ENCODE measurements at regions not wholly inside any gene's neighbourhood (a gene's known extent, or its start where the extent isn't known, plus 50 kb on each side); places are given as distances from the start of the nearest gene placed in this dataset.

DNA sequence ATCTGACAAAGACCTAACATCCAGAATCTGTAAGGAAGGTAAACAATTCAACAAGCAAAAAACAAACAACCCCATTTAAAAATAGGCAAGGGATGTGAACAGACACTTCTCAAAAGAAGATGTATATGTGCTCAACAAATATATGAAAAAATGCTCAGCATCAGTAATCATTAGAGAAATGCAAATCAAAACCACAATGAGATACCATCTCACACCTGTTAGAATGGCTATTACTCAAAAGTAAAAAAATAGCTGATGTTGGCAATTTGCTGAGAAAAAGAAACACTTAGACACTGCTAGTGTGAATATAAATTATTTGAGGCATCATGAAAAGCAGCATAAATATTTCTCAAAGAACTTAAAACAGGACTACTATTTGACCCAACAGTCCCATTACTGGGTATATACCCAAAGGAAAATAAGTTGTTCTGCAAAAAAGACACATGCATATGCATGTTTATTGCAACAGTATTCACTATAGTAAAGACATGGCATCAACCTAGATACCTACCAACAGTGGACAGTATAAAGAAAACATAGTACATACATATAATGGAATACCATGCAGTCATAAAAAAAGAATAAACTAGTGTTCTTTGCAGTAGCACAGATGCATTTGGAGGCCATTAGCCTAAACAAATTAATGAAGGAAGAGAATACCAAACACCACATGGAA is 980.1 kb downstream of the KCNMA1 start:
- Mint-ChIP-seq H3K27ac (ENCODE audit: unreplicated experiment) (no peak overlapping the region), H3K36me3 (ENCODE audit: low read depth, unreplicated experiment) (no peaks in the 10 kb centered on the region), H3K9me3 (ENCODE audit: unreplicated experiment) (no peaks in the 10 kb centered on the region), H3K27me3 (ENCODE audit: low read depth, unreplicated experiment) (no peaks in the 10 kb centered on the region), H3K4me3 (ENCODE audit: unreplicated experiment) (no peak overlapping the region), H3K4me1 (ENCODE audit: low read depth, unreplicated experiment) (no peaks in the 10 kb centered on the region)
- no peaks in the 10 kb centered on the region for H3K79me2 ChIP-seq (ENCODE audit: insufficient read depth, low read length)
- no peak overlapping the region for H3K4me3 ChIP-seq (ENCODE audit: insufficient read depth, low read depth, low read length)
- H3K4me1 ChIP-seq (ENCODE audit: insufficient read depth, low read length): no peaks in the 10 kb centered on the region
- H2AFZ ChIP-seq (ENCODE audit: low read depth, low read length): no peak overlapping the region
- no peak for DNase-seq (ENCODE audit: low read depth)
- H3K36me3 ChIP-seq (ENCODE audit: insufficient read depth, low read length): no peaks in the 10 kb centered on the region
- no peaks in the 10 kb centered on the region for H3K27me3 ChIP-seq (ENCODE audit: insufficient read depth, low read length)
- FAIRE-seq: no peak
- no peak for TF ChIP-seq CTCF (IDR thresholded peaks at IDR 0.05; ENCODE audit: insufficient read depth, low read depth, low read length)
- TF ChIP-seq EZH2 (IDR thresholded peaks at IDR 0.05; ENCODE audit: insufficient read depth, low read length): no peak
- no peak overlapping the region for H3K9ac ChIP-seq (ENCODE audit: low read length)
- H4K20me1 ChIP-seq (ENCODE audit: insufficient read depth, low read length): no peaks in the 10 kb centered on the region
- no peak overlapping the region for H3K27ac ChIP-seq (ENCODE audit: low read depth, low read length)
- H3K4me2 ChIP-seq (ENCODE audit: low read length): no peak overlapping the region
- no peaks in the 10 kb centered on the region for H3K9me3 ChIP-seq (ENCODE audit: insufficient read depth, low read depth, low read length)

DNA sequence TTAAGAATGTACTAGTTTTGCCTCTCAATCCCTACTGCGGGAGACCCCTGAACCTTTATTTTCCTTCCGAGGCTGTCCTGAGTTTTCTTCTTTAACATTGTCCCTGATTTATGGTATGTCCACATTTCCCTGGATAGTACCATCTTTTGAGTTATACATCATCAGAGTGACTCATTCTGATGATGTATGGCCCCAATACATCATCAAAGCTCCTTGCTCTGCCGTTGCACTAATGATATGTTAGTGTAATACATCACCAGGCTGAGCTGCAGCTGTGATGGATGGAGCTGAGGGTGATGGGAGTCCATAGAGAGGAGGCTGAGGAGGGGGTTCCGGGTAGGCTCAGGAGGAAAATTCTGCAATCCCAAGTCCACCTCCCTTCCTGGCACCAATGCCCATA is 986.5 kb downstream of the KCNMA1 start:
- Histone ChIP-seq H3K9me3 (ENCODE audit: insufficient read depth, low read depth, low read length) (no peaks in the 10 kb centered on the region), H3K4me2 (ENCODE audit: low read length) (no peak overlapping the region), H4K20me1 (ENCODE audit: insufficient read depth, low read length) (no peaks in the 10 kb centered on the region), H3K27me3 (ENCODE audit: insufficient read depth, low read length) (no peaks in the 10 kb centered on the region), H3K9ac (ENCODE audit: low read length) (no peak overlapping the region), H3K36me3 (ENCODE audit: insufficient read depth, low read length) (no peaks in the 10 kb centered on the region), H3K27ac (ENCODE audit: low read depth, low read length) (no peak overlapping the region), H3K4me1 (ENCODE audit: insufficient read depth, low read length) (peaks cover 3% of the 10 kb centered on the region), H3K79me2 (ENCODE audit: insufficient read depth, low read length) (no peaks in the 10 kb centered on the region), H3K4me3 (ENCODE audit: insufficient read depth, low read depth, low read length) (no peak overlapping the region), H2AFZ (ENCODE audit: low read depth, low read length) (no peak overlapping the region)
- TF ChIP-seq EZH2 (IDR thresholded peaks at IDR 0.05; ENCODE audit: insufficient read depth, low read length) (no peak), CTCF (IDR thresholded peaks at IDR 0.05; ENCODE audit: insufficient read depth, low read depth, low read length) (no peak)
- Mint-ChIP-seq H3K9me3 (ENCODE audit: unreplicated experiment) (no peaks in the 10 kb centered on the region), H3K4me3 (ENCODE audit: unreplicated experiment) (no peak overlapping the region), H3K36me3 (ENCODE audit: low read depth, unreplicated experiment) (no peaks in the 10 kb centered on the region), H3K4me1 (ENCODE audit: low read depth, unreplicated experiment) (peaks cover 9% of the 10 kb centered on the region), H3K27me3 (ENCODE audit: low read depth, unreplicated experiment) (no peaks in the 10 kb centered on the region), H3K27ac (ENCODE audit: unreplicated experiment) (no peak overlapping the region)
- FAIRE-seq (no peak), DNase-seq (ENCODE audit: low read depth) (no peak)

- H3K4me3 Mint-ChIP-seq (ENCODE audit: unreplicated experiment): no peak overlapping the region
- no peak overlapping the region for H3K27ac Mint-ChIP-seq (ENCODE audit: unreplicated experiment)
- H3K9me3 ChIP-seq (ENCODE audit: insufficient read depth, low read depth, low read length): no peaks in the 10 kb centered on the region
- peak overlapping the region; percentile 1 for H3K4me2 ChIP-seq (ENCODE audit: low read length)
- no peaks in the 10 kb centered on the region for H3K79me2 ChIP-seq (ENCODE audit: insufficient read depth, low read length)
- no peak for TF ChIP-seq CTCF (IDR thresholded peaks at IDR 0.05; ENCODE audit: insufficient read depth, low read depth, low read length)
- no peak for TF ChIP-seq EZH2 (IDR thresholded peaks at IDR 0.05; ENCODE audit: insufficient read depth, low read length)
- DNase-seq (ENCODE audit: low read depth): peak; percentile 64
- H3K27me3 Mint-ChIP-seq (ENCODE audit: low read depth, unreplicated experiment): no peaks in the 10 kb centered on the region
- H3K27ac ChIP-seq (ENCODE audit: low read depth, low read length): no peak overlapping the region
- no peaks in the 10 kb centered on the region for H3K36me3 ChIP-seq (ENCODE audit: insufficient read depth, low read length)
- no peak overlapping the region for H2AFZ ChIP-seq (ENCODE audit: low read depth, low read length)
- H3K4me1 Mint-ChIP-seq (ENCODE audit: low read depth, unreplicated experiment): peaks cover 9% of the 10 kb centered on the region
- H3K9me3 Mint-ChIP-seq (ENCODE audit: unreplicated experiment): no peaks in the 10 kb centered on the region
- FAIRE-seq: no peak
- peaks cover 3% of the 10 kb centered on the region for H3K4me1 ChIP-seq (ENCODE audit: insufficient read depth, low read length)
- no peaks in the 10 kb centered on the region for H3K27me3 ChIP-seq (ENCODE audit: insufficient read depth, low read length)
- no peak overlapping the region for H3K9ac ChIP-seq (ENCODE audit: low read length)
- H4K20me1 ChIP-seq (ENCODE audit: insufficient read depth, low read length): no peaks in the 10 kb centered on the region
- H3K36me3 Mint-ChIP-seq (ENCODE audit: low read depth, unreplicated experiment): no peaks in the 10 kb centered on the region
- H3K4me3 ChIP-seq (ENCODE audit: insufficient read depth, low read depth, low read length): no peak overlapping the region
These were observed 987.9 kb downstream of the KCNMA1 start for GRCh38 chr10:76649723-76650127.
